CD14-positive monocyte (primary cell): ENCODE measurements at regions not wholly inside any gene's neighbourhood (a gene's known extent, or its start where the extent isn't known, plus 50 kb on each side); places are given as distances from the start of the nearest gene placed in this dataset.

ENCODE experiments used
- DNase-seq, 3 donors: peaks; one replicate each; pipeline ENCODE4 v3.0.0-alpha.2; 2011 to 2022
- H2AFZ ChIP-seq: 2 replicates; pipeline ENCODE4 v1.6.0; 2012; ENCODE audit warnings: mild to moderate bottlenecking, low read depth, low read length, inconsistent platforms; ENCODE audit not compliant: insufficient read depth, poor library complexity, severe bottlenecking
- H3K27ac ChIP-seq, 2 donors: 1 replicate in 1 of 2; 2 replicates in 1 of 2; pipeline ENCODE4 v1.5.1; 2012 to 2013; ENCODE audit warnings: low read length in 2 of 2, control low read depth in 1 of 2, inconsistent platforms in 1 of 2, low read depth in 1 of 2, mild to moderate bottlenecking in 1 of 2
- H3K27me3 ChIP-seq, 2 donors: one replicate each; pipeline versions ENCODE4 v1.6.0 to v1.6.1; 2011 to 2013; ENCODE audit warnings: low read length in 2 of 2; ENCODE audit not compliant: control insufficient read depth in 2 of 2, insufficient read depth in 2 of 2
- H3K36me3 ChIP-seq, 2 donors: replicated peaks in 1 of 2; 1 replicate in 1 of 2; 2 replicates in 1 of 2; pipeline versions ENCODE4 v1.5.1 to v1.6.1; 2012 to 2013; ENCODE audit warnings: low read length in 2 of 2, control low read depth in 1 of 2, inconsistent platforms in 1 of 2, mild to moderate bottlenecking in 1 of 2; ENCODE audit not compliant: insufficient read depth in 2 of 2, control insufficient read depth in 1 of 2
- H3K4me1 ChIP-seq, 2 donors: 1 replicate in 1 of 2; 2 replicates in 1 of 2; pipeline versions ENCODE4 v1.5.1 to v1.6.1; 2012 to 2013; ENCODE audit warnings: low read length in 2 of 2, control low read depth in 1 of 2, inconsistent platforms in 1 of 2, mild to moderate bottlenecking in 1 of 2, moderate library complexity in 1 of 2; ENCODE audit not compliant: insufficient read depth in 2 of 2, control insufficient read depth in 1 of 2
- H3K4me2 ChIP-seq: replicated peaks from 2 replicates; pipeline ENCODE3; 2012; ENCODE audit warnings: low read length, moderate library complexity, mild to moderate bottlenecking; ENCODE audit not compliant: poor library complexity, severe bottlenecking; ENCODE audit errors: extremely low read depth
- H3K4me3 ChIP-seq, 3 experiments: fragments of 200-600 bp in 1 of 3; sonication (generic) in 1 of 3; replicated peaks in 1 of 3; 1 replicate in 2 of 3; 2 replicates in 1 of 3; pipeline ENCODE4 v1.5.1; 2011 to 2013; ENCODE audit warnings: low read length in 3 of 3, mild to moderate bottlenecking in 3 of 3, control low read depth in 2 of 3, low read depth in 2 of 3, inconsistent platforms in 1 of 3, moderate library complexity in 1 of 3
- H3K79me2 ChIP-seq: 2 replicates; pipeline ENCODE4 v1.6.0; 2012; ENCODE audit warnings: mild to moderate bottlenecking, control low read depth, inconsistent platforms, low read length, moderate library complexity; ENCODE audit not compliant: insufficient read depth
- H3K9ac ChIP-seq: 2 replicates; pipeline ENCODE4 v1.6.0; 2017; ENCODE audit warnings: low read length, mild to moderate bottlenecking; ENCODE audit not compliant: insufficient read depth, poor library complexity, severe bottlenecking
- H3K9me3 ChIP-seq, 2 donors: replicated peaks in 1 of 2; 1 replicate in 1 of 2; 2 replicates in 1 of 2; pipeline versions ENCODE4 v1.5.1 to v1.6.1; 2012 to 2013; ENCODE audit warnings: low read length in 2 of 2, control low read depth in 1 of 2; ENCODE audit not compliant: control insufficient read depth in 1 of 2, insufficient read depth in 1 of 2
- H4K20me1 ChIP-seq: 2 replicates; pipeline ENCODE4 v1.6.0; 2012; ENCODE audit warnings: mild to moderate bottlenecking, low read length, control low read depth, moderate library complexity; ENCODE audit not compliant: insufficient read depth
- H3K27ac Mint-ChIP-seq, 7 donors: one replicate each; pipeline ENCODE4 v1.8.0; 2020; ENCODE audit warnings: mild to moderate bottlenecking in 7 of 7, mixed read lengths in 7 of 7, moderate library complexity in 6 of 7, inconsistent platforms in 2 of 7
- H3K27me3 Mint-ChIP-seq, 3 donors: one replicate each; pipeline ENCODE4 v1.8.0; 2021 to 2022; ENCODE audit warnings: low read depth in 3 of 3, mild to moderate bottlenecking in 3 of 3, mixed read lengths in 3 of 3, moderate library complexity in 3 of 3, inconsistent platforms in 1 of 3
- H3K36me3 Mint-ChIP-seq, 2 donors: one replicate each; pipeline ENCODE4 v1.8.0; 2020; ENCODE audit warnings: mixed read lengths in 2 of 2, inconsistent platforms in 1 of 2, mild to moderate bottlenecking in 1 of 2
- H3K4me1 Mint-ChIP-seq: one replicate; pipeline ENCODE4 v1.8.0; 2020; ENCODE audit warnings: mild to moderate bottlenecking, mixed read lengths
- H3K4me3 Mint-ChIP-seq, 2 donors: one replicate each; pipeline ENCODE4 v1.8.0; 2020; ENCODE audit warnings: mild to moderate bottlenecking in 2 of 2, mixed read lengths in 2 of 2, moderate library complexity in 1 of 2
- H3K9me3 Mint-ChIP-seq, 7 donors: one replicate each; pipeline ENCODE4 v1.8.0; 2020 to 2022; ENCODE audit warnings: mixed read lengths in 7 of 7, mild to moderate bottlenecking in 6 of 7, moderate library complexity in 6 of 7, inconsistent platforms in 2 of 7
- CTCF ChIP-seq: fragments of 200-600 bp; IDR thresholded peaks from one replicate; pipeline ENCODE4 v1.8.0; 2022; ENCODE audit warnings: antibody characterized with exemption, mild to moderate bottlenecking
- WGBS: methylation state at CpG from one replicate; pipeline ENCODE4 v1.1.5; 2013; ENCODE audit warnings: missing lambda C conversion rate; ENCODE audit not compliant: insufficient coverage; 5-methylcytosine and 5-hydroxymethylcytosine counted together
- intact Hi-C, 2 donors: fragments of 100-400 bp; cut with micrococcal nuclease; formaldehyde crosslinking; loops; one replicate each; pipeline versions ENCODE4 v1.15.0 to v1.15.1; 2023

- H3K4me2 ChIP-seq, result no peak overlapping the region
- no peaks in the 10 kb centered on the region for H3K27me3 ChIP-seq
- intact Hi-C loops, result no loop called here
- H4K20me1 ChIP-seq, result no peaks in the 10 kb centered on the region
- no peak for DNase-seq
- H3K9ac ChIP-seq, result no peak overlapping the region
- peaks cover 0 to 6% (median 0%) of the 10 kb centered on the region in 7 donors for H3K9me3 Mint-ChIP-seq
- peaks cover 0 to 3% (median 2%) of the 10 kb centered on the region in 3 donors for H3K27me3 Mint-ChIP-seq
- no peaks in the 10 kb centered on the region for H3K4me1 ChIP-seq
- H3K4me1 Mint-ChIP-seq, result no peaks in the 10 kb centered on the region
- H3K27ac Mint-ChIP-seq, result no peak overlapping the region
- no peak for TF ChIP-seq CTCF
- no peak overlapping the region for H2AFZ ChIP-seq
- no peaks in the 10 kb centered on the region for H3K36me3 ChIP-seq
- H3K36me3 Mint-ChIP-seq, result no peaks in the 10 kb centered on the region
- H3K4me3 Mint-ChIP-seq, result no peak overlapping the region
- no peak overlapping the region for H3K27ac ChIP-seq
- no peaks in the 10 kb centered on the region for H3K79me2 ChIP-seq
- H3K4me3 ChIP-seq, result no peak overlapping the region
- H3K9me3 ChIP-seq, result no peaks in the 10 kb centered on the region
These were observed 184.3 kb upstream of the TACR3 start for GRCh38 chr4:103904123-103904522.

- Mint-ChIP-seq H3K4me3 (no peak overlapping the region), H3K4me1 (no peaks in the 10 kb centered on the region), H3K36me3 (no peaks in the 10 kb centered on the region), H3K9me3 (peaks cover 0 to 6% (median 0%) of the 10 kb centered on the region in 7 donors), H3K27ac (no peak overlapping the region), H3K27me3 (peaks cover 0 to 3% (median 2%) of the 10 kb centered on the region in 3 donors)
- Histone ChIP-seq H3K27me3 (no peaks in the 10 kb centered on the region), H3K4me1 (no peaks in the 10 kb centered on the region), H3K27ac (no peak overlapping the region), H3K9ac (no peak overlapping the region), H3K36me3 (no peaks in the 10 kb centered on the region), H3K9me3 (no peaks in the 10 kb centered on the region), H4K20me1 (no peaks in the 10 kb centered on the region), H3K4me2 (no peak overlapping the region), H3K79me2 (no peaks in the 10 kb centered on the region), H3K4me3 (no peak overlapping the region), H2AFZ (no peak overlapping the region)
- WGBS, result no CpG with 5 or more reads among the region's 2 CpGs
- intact Hi-C loops, result no loop called here
- no peak for DNase-seq
- no peak for TF ChIP-seq CTCF
These were observed 182.9 kb upstream of the TACR3 start for GRCh38 chr4:103902730-103903129.
